GM21786 (cell line): ENCODE measurements at regions not wholly inside any gene's neighbourhood (a gene's known extent, or its start where the extent isn't known, plus 50 kb on each side); places are given as distances from the start of the nearest gene placed in this dataset.

Source experiments
- ATAC-seq: cut with Tn5 transposase; IDR thresholded peaks from one replicate; pipeline ENCODE4 v1.9.1; 2021; ENCODE audit not compliant: unreplicated experiment

- ATAC-seq: no peak
Observed at GRCh38 chr3:87045473-87045872, 54.5 kb upstream of the VGLL3 start.

GRCh38 chr3:87044846-87045245, 53.9 kb upstream of the VGLL3 start:
- ATAC-seq: no peak

- ATAC-seq: no peak
Observed at GRCh38 chr3:87044409-87044808, 53.5 kb upstream of the VGLL3 start.

- no peak for ATAC-seq
Observed at GRCh38 chr3:87041191-87041590, 50.2 kb upstream of the VGLL3 start.
